Memory B cell (primary cell): ENCODE measurements at regions not wholly inside any gene's neighbourhood (a gene's known extent, or its start where the extent isn't known, plus 50 kb on each side); places are given as distances from the start of the nearest gene placed in this dataset.

Source experiments
- ATAC-seq: fragments of 150-1000 bp; cut with Tn5 transposase; 2 replicates; pipeline ENCODE4 v1.10.0; 2021; ENCODE audit warnings: low read depth, mild to moderate bottlenecking, moderate library complexity
- DNase-seq, 2 donors: peaks; one replicate each; pipeline ENCODE4 v3.0.0; 2022; ENCODE audit warnings: low spot score in 2 of 2
- H3K27ac Mint-ChIP-seq: one replicate; pipeline ENCODE4 v1.8.0; 2022; ENCODE audit warnings: mild to moderate bottlenecking, moderate library complexity, mixed read lengths
- H3K27me3 Mint-ChIP-seq: one replicate; pipeline ENCODE4 v1.8.0; 2022; ENCODE audit warnings: mixed read lengths
- H3K36me3 Mint-ChIP-seq: one replicate; pipeline ENCODE4 v1.8.0; 2022; ENCODE audit warnings: mild to moderate bottlenecking, mixed read lengths
- H3K4me1 Mint-ChIP-seq: one replicate; pipeline ENCODE4 v1.8.0; 2022; ENCODE audit warnings: mixed read lengths
- H3K4me3 Mint-ChIP-seq: one replicate; pipeline ENCODE4 v1.8.0; 2022; ENCODE audit warnings: mild to moderate bottlenecking, moderate library complexity, mixed read lengths
- H3K9me3 Mint-ChIP-seq: one replicate; pipeline ENCODE4 v1.8.0; 2022; ENCODE audit warnings: mixed read lengths

DNA sequence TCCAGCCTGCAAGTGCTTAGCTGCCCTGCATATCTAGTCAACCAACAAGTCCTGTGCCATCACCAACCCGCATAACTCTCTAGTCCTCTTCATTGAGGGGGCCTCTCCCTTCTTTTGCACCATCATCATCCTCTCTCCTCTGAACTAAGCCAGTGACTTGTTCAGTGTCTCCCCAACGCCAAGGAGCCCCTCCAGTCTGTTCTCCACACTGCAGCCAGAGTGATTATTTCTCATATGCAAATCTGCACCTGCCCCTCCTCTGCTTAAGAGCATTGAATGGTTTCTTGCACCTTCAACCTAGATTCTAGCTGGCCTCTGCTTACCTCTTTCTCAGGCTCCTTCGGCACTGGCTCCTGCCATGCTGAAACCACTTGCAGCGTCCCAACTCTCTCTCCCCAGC, 141.8 kb downstream of the FAM161A start:
- DNase-seq = no peak
- Mint-ChIP-seq H3K4me1 (peaks cover 3% of the 10 kb centered on the region), H3K36me3 (no peaks in the 10 kb centered on the region), H3K4me3 (no peak overlapping the region), H3K9me3 (no peaks in the 10 kb centered on the region), H3K27me3 (no peaks in the 10 kb centered on the region), H3K27ac (no peak overlapping the region)
- ATAC-seq = no peak

DNA sequence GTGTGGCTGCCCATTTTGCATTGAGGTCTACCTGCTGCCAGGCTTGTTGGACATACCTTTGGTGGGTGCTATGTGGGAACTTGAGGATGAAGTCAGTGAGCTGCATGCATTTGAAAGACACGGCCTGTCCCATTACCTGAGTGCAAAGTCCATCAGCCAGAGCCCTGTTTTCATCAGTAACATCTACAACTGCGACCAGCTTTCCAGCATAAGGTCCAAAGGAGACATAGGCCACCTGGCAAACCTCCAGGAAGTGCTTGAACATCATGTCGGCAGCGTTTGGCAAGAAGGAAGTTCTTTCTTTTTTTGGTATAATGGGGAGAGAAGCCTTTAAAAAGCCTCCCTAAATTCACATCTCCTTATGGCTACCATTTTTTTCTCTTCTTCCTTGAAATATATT, 143.1 kb downstream of the FAM161A start:
- no peaks in the 10 kb centered on the region for H3K36me3 Mint-ChIP-seq
- no peaks in the 10 kb centered on the region for H3K27me3 Mint-ChIP-seq
- H3K27ac Mint-ChIP-seq = no peak overlapping the region
- ATAC-seq = no peak
- no peak for DNase-seq
- H3K4me1 Mint-ChIP-seq = peaks cover 3% of the 10 kb centered on the region
- no peaks in the 10 kb centered on the region for H3K9me3 Mint-ChIP-seq
- H3K4me3 Mint-ChIP-seq = no peak overlapping the region

GRCh38 chr2:61707984-61708852, 145.6 kb downstream of the FAM161A start:
- no peak for DNase-seq
- ATAC-seq = peak; percentile 82
- no peak overlapping the region for H3K27ac Mint-ChIP-seq
- H3K4me3 Mint-ChIP-seq = no peak overlapping the region
- H3K27me3 Mint-ChIP-seq = no peaks in the 10 kb centered on the region
- H3K4me1 Mint-ChIP-seq = peaks cover 6% of the 10 kb centered on the region
- peaks cover 3% of the 10 kb centered on the region for H3K36me3 Mint-ChIP-seq
- no peaks in the 10 kb centered on the region for H3K9me3 Mint-ChIP-seq

GRCh38 chr2:61705625-61706024, 148.2 kb downstream of the FAM161A start:
- Mint-ChIP-seq H3K4me1 (peaks cover 6% of the 10 kb centered on the region), H3K27me3 (no peaks in the 10 kb centered on the region), H3K9me3 (no peaks in the 10 kb centered on the region), H3K36me3 (peaks cover 3% of the 10 kb centered on the region), H3K4me3 (no peak overlapping the region), H3K27ac (no peak overlapping the region)
- DNase-seq = no peak
- no peak for ATAC-seq

DNA sequence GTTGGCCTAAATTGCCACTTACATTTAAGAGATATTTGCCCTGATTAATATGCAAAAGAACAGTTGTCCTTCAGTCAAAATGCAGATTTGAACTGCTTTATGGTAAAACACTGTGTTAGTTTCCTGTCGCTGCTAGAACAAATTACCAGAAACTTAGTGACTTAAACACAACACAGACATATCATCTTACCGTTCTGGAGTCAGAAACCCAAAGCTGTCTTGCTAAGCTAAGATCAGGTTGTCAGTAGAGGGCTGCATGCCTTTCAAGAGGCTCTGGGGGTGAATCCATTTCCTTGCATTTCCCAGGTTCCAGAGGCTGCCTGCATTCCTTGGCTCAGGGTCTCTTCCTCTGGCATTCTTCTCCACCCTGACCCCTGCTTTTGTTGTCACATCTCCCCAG, 149.5 kb downstream of the FAM161A start:
- H3K9me3 Mint-ChIP-seq = no peaks in the 10 kb centered on the region
- no peaks in the 10 kb centered on the region for H3K27me3 Mint-ChIP-seq
- ATAC-seq = no peak
- H3K36me3 Mint-ChIP-seq = peaks cover 3% of the 10 kb centered on the region
- no peak overlapping the region for H3K4me3 Mint-ChIP-seq
- no peak for DNase-seq
- H3K4me1 Mint-ChIP-seq = peaks cover 6% of the 10 kb centered on the region
- H3K27ac Mint-ChIP-seq = no peak overlapping the region

DNA sequence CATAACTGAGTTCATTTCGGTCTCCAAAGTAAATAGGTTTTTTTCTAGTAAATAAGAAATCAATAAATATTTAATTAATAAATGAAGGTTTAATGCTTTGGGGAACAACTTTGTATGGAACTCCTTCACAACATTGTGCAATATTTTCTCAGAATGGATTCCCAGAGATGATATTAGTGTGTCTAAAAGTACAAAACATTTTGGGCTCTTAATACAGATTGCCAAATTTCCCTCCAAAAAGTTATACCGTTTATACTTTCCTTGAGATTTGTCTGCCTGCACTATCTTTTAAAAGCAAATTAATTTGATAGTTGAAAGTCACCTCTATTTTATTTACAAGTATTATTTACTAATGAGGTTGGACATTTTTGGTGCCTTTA, 151.8 kb downstream of the FAM161A start:
- no peak overlapping the region for H3K4me3 Mint-ChIP-seq
- peaks cover 3% of the 10 kb centered on the region for H3K4me1 Mint-ChIP-seq
- H3K27ac Mint-ChIP-seq = no peak overlapping the region
- ATAC-seq (no peak), DNase-seq (no peak)
- peaks cover 3% of the 10 kb centered on the region for H3K36me3 Mint-ChIP-seq
- no peaks in the 10 kb centered on the region for H3K9me3 Mint-ChIP-seq
- H3K27me3 Mint-ChIP-seq = no peaks in the 10 kb centered on the region

- H3K9me3 Mint-ChIP-seq = peaks cover 1% of the 10 kb centered on the region
- H3K27me3 Mint-ChIP-seq = no peaks in the 10 kb centered on the region
- ATAC-seq (no peak), DNase-seq (no peak)
- H3K4me1 Mint-ChIP-seq = peaks cover 3% of the 10 kb centered on the region
- H3K27ac Mint-ChIP-seq = no peak overlapping the region
- no peak overlapping the region for H3K4me3 Mint-ChIP-seq
- peaks cover 3% of the 10 kb centered on the region for H3K36me3 Mint-ChIP-seq
Measured at GRCh38 chr2:61700464-61700863, 153.4 kb downstream of the FAM161A start.

- H3K4me1 Mint-ChIP-seq = peaks cover 5% of the 10 kb centered on the region
- H3K4me3 Mint-ChIP-seq = peak overlapping the region; percentile 86
- no peaks in the 10 kb centered on the region for H3K36me3 Mint-ChIP-seq
- DNase-seq = peak; percentile 85 to 89
- peak overlapping the region; percentile 77 for H3K27ac Mint-ChIP-seq
- peaks cover 1% of the 10 kb centered on the region for H3K9me3 Mint-ChIP-seq
- peak; percentile 95 for ATAC-seq
- H3K27me3 Mint-ChIP-seq = no peaks in the 10 kb centered on the region
Measured at GRCh38 chr2:61694312-61695274, 156.4 kb upstream of the XPO1 start.

DNA sequence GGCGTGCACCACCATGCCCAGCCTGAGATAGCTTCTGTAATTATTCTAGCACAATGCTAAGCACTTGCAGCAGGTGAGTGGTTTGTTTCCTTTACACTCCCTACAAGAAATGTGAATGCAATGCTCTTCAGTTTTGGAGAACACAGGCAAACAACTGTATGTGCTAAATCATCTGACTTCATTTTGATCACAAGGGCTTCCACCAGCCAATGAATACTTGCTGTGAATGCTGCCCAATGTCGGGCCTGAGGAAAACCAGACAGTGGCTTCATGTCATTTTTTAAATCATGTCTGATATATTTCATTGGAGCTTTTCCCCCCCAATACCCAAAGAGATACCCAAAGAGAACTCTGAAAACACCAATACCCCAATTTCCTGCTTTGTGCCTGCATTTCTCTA, 155.6 kb upstream of the XPO1 start:
- Mint-ChIP-seq H3K27me3 (no peaks in the 10 kb centered on the region), H3K36me3 (no peaks in the 10 kb centered on the region), H3K4me1 (peaks cover 5% of the 10 kb centered on the region), H3K9me3 (peaks cover 1% of the 10 kb centered on the region), H3K4me3 (peak overlapping the region; percentile 86), H3K27ac (peak overlapping the region; percentile 77)
- DNase-seq (no peak), ATAC-seq (no peak)

DNA sequence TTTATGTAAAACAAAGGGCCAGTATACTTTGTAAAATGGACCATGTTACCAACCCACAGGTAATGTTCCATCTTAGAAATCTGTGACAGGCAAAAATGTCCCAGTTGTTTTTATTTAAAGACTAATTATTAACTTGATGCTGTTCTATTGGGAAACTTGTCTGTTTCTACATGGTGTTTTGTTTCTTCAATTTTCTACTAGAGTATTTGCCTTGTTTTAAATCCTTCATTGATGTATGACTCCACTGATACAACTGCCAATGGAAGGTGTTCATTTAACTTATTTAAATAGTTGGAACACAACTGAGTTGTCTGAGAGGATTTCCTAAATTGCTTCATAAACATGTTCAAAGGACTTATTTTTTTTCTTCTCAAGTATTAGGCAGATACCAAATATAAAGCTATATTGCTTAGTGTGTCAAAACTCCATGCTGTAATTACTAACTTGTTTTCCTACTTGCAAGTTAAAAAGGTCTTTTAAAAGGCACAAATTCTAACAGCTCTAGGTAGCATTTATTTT, 152.0 kb upstream of the XPO1 start:
- ATAC-seq = no peak
- H3K4me3 Mint-ChIP-seq = no peak overlapping the region
- H3K27ac Mint-ChIP-seq = no peak overlapping the region
- no peaks in the 10 kb centered on the region for H3K27me3 Mint-ChIP-seq
- H3K36me3 Mint-ChIP-seq = no peaks in the 10 kb centered on the region
- peaks cover 5% of the 10 kb centered on the region for H3K4me1 Mint-ChIP-seq
- no peaks in the 10 kb centered on the region for H3K9me3 Mint-ChIP-seq
- no peak for DNase-seq

GRCh38 chr2:61689568-61689967, 151.4 kb upstream of the XPO1 start:
- ATAC-seq = no peak
- Mint-ChIP-seq H3K27me3 (no peaks in the 10 kb centered on the region), H3K4me1 (peaks cover 3% of the 10 kb centered on the region), H3K36me3 (no peaks in the 10 kb centered on the region), H3K9me3 (no peaks in the 10 kb centered on the region), H3K27ac (no peak overlapping the region), H3K4me3 (no peak overlapping the region)
- DNase-seq = no peak

DNA sequence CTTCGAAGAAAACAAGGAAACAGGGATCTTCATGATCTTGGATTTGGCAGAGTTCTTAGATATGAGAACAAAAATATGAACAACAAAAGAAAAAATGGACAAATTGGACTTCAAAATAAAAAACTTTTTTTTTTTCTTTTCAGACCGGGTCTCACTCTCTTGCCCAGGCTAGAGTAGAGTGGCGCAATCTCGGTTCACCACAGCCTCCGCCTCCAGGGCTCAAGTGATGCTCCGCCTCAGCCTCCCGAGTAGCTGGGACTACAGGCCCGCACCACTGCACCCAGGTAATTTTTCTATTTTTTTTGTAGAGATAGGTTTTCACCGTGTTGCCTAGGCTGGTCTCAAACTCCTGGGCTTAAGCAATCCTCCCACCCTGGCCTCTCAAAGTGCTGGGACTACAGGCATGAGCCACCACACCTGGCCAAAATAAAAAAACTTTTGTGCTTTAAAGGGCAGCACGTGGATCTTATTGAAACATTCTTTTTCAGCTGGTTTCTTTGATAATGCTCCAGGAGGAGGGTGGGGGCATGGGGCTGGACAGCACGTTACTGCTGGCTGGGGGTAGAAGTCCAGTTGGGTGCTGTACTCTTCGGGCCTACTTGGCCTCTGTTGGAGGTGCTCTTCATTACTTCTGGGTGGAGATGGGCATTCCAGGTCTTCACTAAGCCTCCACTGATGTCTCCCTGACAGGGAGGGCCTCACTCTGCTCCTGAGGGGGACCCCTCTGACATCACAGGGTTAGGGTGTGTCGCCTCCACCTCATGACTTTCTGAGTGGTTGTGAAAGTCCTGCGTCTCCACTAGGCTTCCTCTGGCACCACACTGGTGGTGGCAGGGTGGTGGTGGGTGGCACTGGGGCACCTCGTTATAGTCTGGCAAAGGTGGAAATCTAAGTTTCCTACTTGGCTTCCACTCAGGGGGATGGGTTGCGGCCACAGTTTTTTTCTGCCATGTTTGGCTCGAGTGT, 150.5 kb upstream of the XPO1 start:
- ATAC-seq (no peak), DNase-seq (no peak)
- Mint-ChIP-seq H3K4me1 (no peaks in the 10 kb centered on the region), H3K27ac (no peak overlapping the region), H3K9me3 (no peaks in the 10 kb centered on the region), H3K27me3 (no peaks in the 10 kb centered on the region), H3K4me3 (no peak overlapping the region), H3K36me3 (no peaks in the 10 kb centered on the region)

- ATAC-seq (no peak), DNase-seq (no peak)
- Mint-ChIP-seq H3K4me3 (no peak overlapping the region), H3K36me3 (peaks cover 15% of the 10 kb centered on the region), H3K4me1 (no peaks in the 10 kb centered on the region), H3K27me3 (no peaks in the 10 kb centered on the region), H3K9me3 (peaks cover 16% of the 10 kb centered on the region), H3K27ac (no peak overlapping the region)
Measured at GRCh38 chr2:61679096-61679495, 140.9 kb upstream of the XPO1 start.
